Sigmoid colon (tissue), 6 donors: ENCODE measurements at regions not wholly inside any gene's neighbourhood (a gene's known extent, or its start where the extent isn't known, plus 50 kb on each side); places are given as distances from the start of the nearest gene placed in this dataset.

Source experiments
- DNase-seq: peaks from one replicate; pipeline ENCODE4 v3.0.0-alpha.2; 2019
- H3K27ac ChIP-seq, 4 donors: fragments of 200-600 bp; sonication (generic); one replicate each; pipeline ENCODE4 v1.5.1; 2016 to 2019; ENCODE audit warnings: mild to moderate bottlenecking in 1 of 4
- H3K27me3 ChIP-seq, 3 donors: fragments of 200-600 bp; sonication (generic); one replicate each; pipeline ENCODE4 v1.5.1; 2019; ENCODE audit warnings: mild to moderate bottlenecking in 1 of 3
- H3K36me3 ChIP-seq, 4 donors: fragments of 200-600 bp; sonication (generic); one replicate each; pipeline ENCODE4 v1.5.1; 2016 to 2019
- H3K4me1 ChIP-seq, 4 donors: fragments of 200-600 bp; sonication (generic); one replicate each; pipeline ENCODE4 v1.5.1; 2017 to 2019
- H3K4me3 ChIP-seq, 4 donors: fragments of 200-600 bp; sonication (generic); one replicate each; pipeline ENCODE4 v1.5.1; 2017 to 2019; ENCODE audit warnings: mild to moderate bottlenecking in 2 of 4, moderate library complexity in 1 of 4
- H3K9me3 ChIP-seq, 4 donors: fragments of 200-600 bp in 3 of 4; sonication (generic) in 3 of 4; one replicate each; pipeline versions ENCODE4 v1.5.1 to v1.6.1; 2013 to 2019
- CTCF ChIP-seq, 4 experiments: fragments of 450-650 bp in 3 of 4; fragments of 200-600 bp in 1 of 4; IDR thresholded peaks; one replicate each; pipeline ENCODE4 v1.5.1; 2016 to 2019; ENCODE audit warnings: antibody characterized with exemption in 4 of 4, mild to moderate bottlenecking in 3 of 4, moderate library complexity in 2 of 4
- EP300 ChIP-seq, 4 donors: sonication (generic); formaldehyde crosslinking; IDR thresholded peaks; one replicate each; pipeline ENCODE4 v1.6.1; 2017; ENCODE audit warnings: antibody characterized with exemption in 4 of 4
- POLR2A ChIP-seq, 2 donors: fragments of 450-650 bp; IDR thresholded peaks; one replicate each; pipeline ENCODE4 v1.6.1; 2016; ENCODE audit warnings: antibody characterized with exemption in 2 of 2, mild to moderate bottlenecking in 2 of 2, moderate library complexity in 2 of 2
- POLR2AphosphoS5 ChIP-seq, 4 donors: sonication (generic); formaldehyde crosslinking; IDR thresholded peaks; one replicate each; pipeline ENCODE4 v1.6.1; 2017; ENCODE audit warnings: antibody characterized with exemption in 4 of 4
- WGBS, 2 donors: extraction: QIAGEN DNeasy Blood & Tissue Kit; methylation state at CpG; one replicate each; pipeline ENCODE4 v1.1.7; 2013; 5-methylcytosine and 5-hydroxymethylcytosine counted together
- intact Hi-C: fragments of 100-400 bp; cut with DNase I; formaldehyde crosslinking; loops from one replicate; pipeline ENCODE4 v1.15.1; 2023
- donor health status: healthy with polysubstance abuse.
- donor health status: healthy.

- Histone ChIP-seq H3K4me3 (no peak overlapping the region), H3K27ac (no peak overlapping the region), H3K4me1 (no peaks in the 10 kb centered on the region), H3K27me3 (no peaks in the 10 kb centered on the region), H3K36me3 (no peaks in the 10 kb centered on the region), H3K9me3 (no peaks in the 10 kb centered on the region)
- TF ChIP-seq POLR2A (IDR thresholded peaks at IDR 0.05) (no peak), EP300 (IDR thresholded peaks at IDR 0.05) (no peak), POLR2AphosphoS5 (IDR thresholded peaks at IDR 0.05) (no peak), CTCF (IDR thresholded peaks at IDR 0.05) (no peak)
- no peak for DNase-seq
- intact Hi-C loops, result no loop called here
- WGBS, 2 donors, result 59 to 67% methylated on average over 3 of the region's 3 CpGs
These were observed 436.8 kb downstream of the TUSC1 start for GRCh38 chr9:25241421-25241820.

- no peak for DNase-seq
- no peaks in the 10 kb centered on the region for H3K36me3 ChIP-seq
- no peak overlapping the region for H3K27ac ChIP-seq
- no peaks in the 10 kb centered on the region for H3K9me3 ChIP-seq
- intact Hi-C loops, result no loop called here
- no peaks in the 10 kb centered on the region for H3K4me1 ChIP-seq
- TF ChIP-seq CTCF (IDR thresholded peaks at IDR 0.05), result no peak
- TF ChIP-seq POLR2A (IDR thresholded peaks at IDR 0.05), result no peak
- no peak for TF ChIP-seq EP300 (IDR thresholded peaks at IDR 0.05)
- no peak for TF ChIP-seq POLR2AphosphoS5 (IDR thresholded peaks at IDR 0.05)
- no peak overlapping the region for H3K4me3 ChIP-seq
- H3K27me3 ChIP-seq, result no peaks in the 10 kb centered on the region
- WGBS, 2 donors, result 86 to 89% methylated on average over 8 of the region's 8 CpGs
These were observed 451.1 kb downstream of the TUSC1 start for GRCh38 chr9:25226901-25227686.

GRCh38 chr9:25225938-25226760 lies 452.1 kb downstream of the TUSC1 start:
- intact Hi-C loops, result no loop called here
- H3K4me1 ChIP-seq, result no peaks in the 10 kb centered on the region
- no peaks in the 10 kb centered on the region for H3K9me3 ChIP-seq
- no peak overlapping the region for H3K4me3 ChIP-seq
- H3K36me3 ChIP-seq, result no peaks in the 10 kb centered on the region
- TF ChIP-seq EP300 (IDR thresholded peaks at IDR 0.05) (no peak), POLR2A (IDR thresholded peaks at IDR 0.05) (no peak), CTCF (IDR thresholded peaks at IDR 0.05) (no peak), POLR2AphosphoS5 (IDR thresholded peaks at IDR 0.05) (no peak)
- no peaks in the 10 kb centered on the region for H3K27me3 ChIP-seq
- WGBS, 2 donors, result 90 to 94% methylated on average over 20 of the region's 20 CpGs
- H3K27ac ChIP-seq, result no peak overlapping the region
- DNase-seq, result no peak

GRCh38 chr9:25224996-25225395 lies 453.2 kb downstream of the TUSC1 start:
- WGBS, 2 donors, result 73 to 82% methylated on average over 2 of the region's 2 CpGs
- no peak for TF ChIP-seq CTCF (IDR thresholded peaks at IDR 0.05)
- TF ChIP-seq POLR2AphosphoS5 (IDR thresholded peaks at IDR 0.05), result no peak
- TF ChIP-seq EP300 (IDR thresholded peaks at IDR 0.05), result no peak
- TF ChIP-seq POLR2A (IDR thresholded peaks at IDR 0.05), result no peak
- DNase-seq, result no peak
- intact Hi-C loops, result no loop called here
- Histone ChIP-seq H3K27me3 (no peaks in the 10 kb centered on the region), H3K27ac (no peak overlapping the region), H3K9me3 (no peaks in the 10 kb centered on the region), H3K4me1 (no peaks in the 10 kb centered on the region), H3K4me3 (no peak overlapping the region), H3K36me3 (no peaks in the 10 kb centered on the region)
